CD1c-positive myeloid dendritic cell (primary cell): ENCODE measurements at regions not wholly inside any gene's neighbourhood (a gene's known extent, or its start where the extent isn't known, plus 50 kb on each side); places are given as distances from the start of the nearest gene placed in this dataset.

Source experiments
- DNase-seq: peaks from one replicate; pipeline ENCODE4 v3.0.0-alpha.2; 2016; ENCODE audit errors: extremely low spot score

DNA sequence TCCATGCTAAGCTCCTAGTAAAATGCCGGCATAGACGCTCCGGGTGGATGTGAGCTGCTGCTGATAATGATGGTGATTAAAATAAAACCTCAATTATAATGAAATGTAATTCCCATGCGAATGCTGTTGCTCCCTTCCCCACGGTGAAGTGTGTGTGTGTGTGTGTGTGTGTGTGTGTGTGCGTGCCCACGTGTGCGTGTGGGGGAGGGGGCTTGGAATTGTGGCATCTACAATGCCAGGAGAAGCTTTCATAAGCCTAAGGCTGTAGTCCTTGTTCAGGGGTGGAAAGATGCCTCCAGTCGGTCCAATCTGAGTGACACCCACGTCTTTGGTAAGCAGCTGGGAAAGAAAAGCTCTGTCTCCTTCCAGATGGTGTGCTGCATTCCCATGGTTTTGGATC lies 137.9 kb downstream of the CDH26 start:
- no peak for DNase-seq

DNA sequence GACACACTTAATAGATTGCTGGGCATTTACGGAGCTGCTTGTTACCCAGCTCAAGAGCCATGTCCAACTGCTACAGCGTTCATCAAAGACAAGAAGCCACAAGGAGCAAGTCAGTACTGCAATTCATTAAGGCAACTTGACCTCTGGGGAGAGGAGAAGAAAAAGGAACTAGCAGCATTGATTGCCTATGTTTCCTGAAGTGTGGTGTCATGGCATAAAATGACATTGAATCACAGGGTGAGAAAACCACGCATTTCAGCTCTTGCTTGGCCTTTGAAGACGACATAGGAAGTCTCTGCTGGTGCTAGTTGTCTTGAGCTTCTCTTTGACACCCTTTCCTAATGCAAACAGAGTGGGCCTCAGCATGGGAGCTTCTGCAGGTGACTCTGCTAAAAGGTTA lies 139.1 kb downstream of the CDH26 start:
- DNase-seq = peak; percentile 77

DNA sequence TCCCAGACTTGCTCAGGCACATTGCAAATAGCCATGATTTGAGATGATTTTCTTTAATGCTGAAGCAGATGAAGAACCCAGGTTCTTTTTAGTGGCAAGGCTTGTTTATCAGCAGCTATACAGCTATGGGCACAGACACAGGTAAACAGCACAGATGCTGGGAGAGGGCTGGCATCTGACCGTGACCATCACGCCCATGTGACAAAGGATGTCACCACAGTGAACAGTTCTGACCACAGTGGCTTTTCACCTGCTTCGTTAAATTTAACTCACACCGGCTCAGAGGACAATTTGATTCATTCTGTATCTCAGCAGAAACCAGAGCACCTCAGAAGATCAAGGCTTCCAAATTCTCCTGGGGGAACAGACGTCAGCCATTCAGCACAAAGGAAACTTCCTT lies 142.6 kb downstream of the CDH26 start:
- DNase-seq = no peak

DNA sequence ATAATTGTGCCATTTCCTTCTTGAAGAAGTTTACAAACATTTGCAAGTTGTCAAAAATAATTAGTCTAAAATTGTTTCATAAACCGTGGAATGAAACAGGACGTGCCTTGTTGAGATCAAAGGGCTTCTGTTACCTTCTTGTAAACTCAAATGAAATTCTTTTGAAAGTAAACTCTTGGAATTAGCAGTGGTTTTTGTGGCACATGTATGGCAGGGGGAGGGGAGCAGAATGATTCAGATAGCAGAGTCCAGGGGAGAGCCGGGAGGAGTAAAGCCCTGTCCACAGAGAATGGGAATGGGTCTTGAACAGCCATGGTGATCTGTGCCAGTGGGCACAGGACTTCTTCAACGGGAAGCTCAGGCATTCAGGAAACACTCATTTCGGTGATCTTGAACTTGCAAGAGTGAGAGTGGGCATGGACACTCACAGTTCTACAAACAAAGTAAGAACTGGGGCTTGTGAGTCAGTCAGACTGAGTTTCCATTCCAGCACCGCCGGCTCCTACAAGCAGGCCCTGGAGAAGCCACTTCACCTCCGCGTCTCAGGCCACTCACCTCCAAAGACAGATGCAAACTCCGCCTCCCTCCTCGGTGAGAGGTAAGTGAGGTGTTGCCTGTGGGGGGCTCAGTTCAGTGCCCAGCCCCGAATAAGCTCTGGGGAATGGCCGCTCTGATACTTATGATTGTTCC lies 143.1 kb downstream of the CDH26 start:
- DNase-seq = peak; percentile 32

DNA sequence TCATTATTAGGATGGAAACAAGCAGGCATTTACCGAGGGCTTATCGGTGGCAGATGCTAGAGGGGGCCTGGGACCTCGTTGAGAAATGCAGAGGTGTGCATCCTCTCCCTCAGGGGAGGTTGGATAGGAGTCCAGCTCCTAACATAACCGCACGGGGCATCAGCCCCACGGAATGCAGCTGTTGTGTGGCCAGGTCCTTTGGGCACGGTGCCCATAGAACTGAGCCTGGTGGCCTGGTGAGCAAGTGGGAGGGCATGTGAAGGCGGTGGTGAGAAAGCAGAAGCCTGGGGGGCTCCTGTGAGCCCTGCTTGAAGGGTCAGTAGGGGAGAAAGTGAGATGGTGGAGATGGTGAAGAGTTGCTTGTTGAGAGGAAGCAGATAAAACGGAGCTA lies 143.7 kb downstream of the CDH26 start:
- no peak for DNase-seq

DNA sequence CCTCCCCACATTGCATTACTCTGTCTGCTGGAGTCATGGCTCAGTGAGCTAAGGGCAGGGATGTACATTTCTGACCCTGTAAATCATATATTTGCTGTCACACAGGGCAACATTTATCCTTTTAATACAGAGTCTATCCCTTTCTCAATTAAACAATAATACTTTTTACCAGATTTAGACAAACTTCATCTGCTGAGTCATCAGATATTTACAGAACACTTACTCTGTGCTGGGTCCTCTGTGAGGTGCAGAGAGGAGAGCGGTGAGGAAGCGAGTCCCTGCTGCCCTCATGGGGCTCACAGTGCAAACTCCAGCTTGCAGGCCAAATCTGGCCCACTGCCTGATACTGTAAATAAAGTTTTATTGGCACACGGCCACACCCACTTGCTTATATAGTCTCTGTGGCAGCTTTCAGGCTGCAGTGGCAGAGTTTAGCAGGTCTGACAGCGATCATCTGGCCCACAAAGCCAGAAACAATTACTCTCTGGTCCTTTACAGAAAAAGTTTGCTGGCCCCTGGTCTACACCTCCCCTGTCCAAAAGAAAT lies 144.5 kb downstream of the CDH26 start:
- DNase-seq = no peak

DNA sequence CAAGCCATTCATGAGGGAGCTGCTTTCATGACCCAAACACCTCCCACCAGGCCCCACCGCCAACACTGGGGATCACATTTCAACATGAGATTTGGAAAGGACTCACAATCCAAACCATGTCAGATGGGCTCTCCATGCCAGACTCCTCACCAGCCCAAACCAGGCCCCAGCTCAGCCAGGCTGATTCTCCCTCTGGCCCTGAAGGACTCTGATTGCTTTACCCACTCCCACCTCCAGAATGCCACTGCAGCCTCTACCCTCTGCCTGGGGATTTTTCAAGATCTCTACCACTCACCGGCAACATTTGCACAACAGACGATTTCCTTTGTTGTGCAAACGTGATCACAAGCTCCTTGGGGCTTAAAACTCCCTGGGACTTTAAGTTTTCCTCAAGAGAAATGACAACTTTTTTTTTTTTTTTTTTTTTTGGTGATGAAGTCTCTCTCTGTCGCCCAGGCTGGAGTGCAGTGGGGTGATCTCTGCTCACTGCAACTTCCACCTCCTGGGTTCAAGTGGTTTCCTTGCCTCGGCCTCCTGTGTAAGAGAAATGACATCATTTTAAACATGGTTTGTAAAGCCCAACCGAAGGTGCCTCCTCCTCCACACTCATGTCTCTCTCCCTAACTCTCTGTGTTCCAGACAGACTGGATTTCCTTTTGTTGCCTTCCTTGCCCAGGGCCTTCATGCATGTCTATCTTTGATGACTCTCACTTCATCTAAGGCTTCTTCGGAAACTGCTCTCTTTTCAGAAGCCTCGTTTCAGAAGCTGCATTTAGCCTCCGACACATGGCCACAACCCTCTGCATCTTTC lies 147.0 kb downstream of the CDH26 start:
- DNase-seq = peak; percentile 31

DNA sequence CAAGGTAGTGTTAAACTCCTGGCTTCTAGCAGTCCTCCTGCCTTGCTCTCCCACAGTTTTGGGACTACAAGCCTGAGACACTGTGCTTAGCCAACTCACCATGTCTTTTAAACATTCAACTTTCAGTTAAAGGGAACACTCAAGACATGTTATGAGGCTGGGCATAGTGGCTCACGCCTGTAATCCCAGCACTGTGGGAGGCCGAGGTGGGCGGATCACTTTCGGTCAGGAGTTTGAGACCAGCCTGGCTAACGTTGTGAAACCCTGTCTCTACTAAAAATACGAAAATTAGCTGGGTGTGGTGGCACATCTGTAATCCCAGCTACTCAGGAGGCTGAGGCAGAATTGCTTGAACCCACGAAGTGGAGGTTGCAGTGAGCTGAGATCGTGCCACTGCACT lies 148.0 kb downstream of the CDH26 start:
- peak; percentile 69 for DNase-seq

DNA sequence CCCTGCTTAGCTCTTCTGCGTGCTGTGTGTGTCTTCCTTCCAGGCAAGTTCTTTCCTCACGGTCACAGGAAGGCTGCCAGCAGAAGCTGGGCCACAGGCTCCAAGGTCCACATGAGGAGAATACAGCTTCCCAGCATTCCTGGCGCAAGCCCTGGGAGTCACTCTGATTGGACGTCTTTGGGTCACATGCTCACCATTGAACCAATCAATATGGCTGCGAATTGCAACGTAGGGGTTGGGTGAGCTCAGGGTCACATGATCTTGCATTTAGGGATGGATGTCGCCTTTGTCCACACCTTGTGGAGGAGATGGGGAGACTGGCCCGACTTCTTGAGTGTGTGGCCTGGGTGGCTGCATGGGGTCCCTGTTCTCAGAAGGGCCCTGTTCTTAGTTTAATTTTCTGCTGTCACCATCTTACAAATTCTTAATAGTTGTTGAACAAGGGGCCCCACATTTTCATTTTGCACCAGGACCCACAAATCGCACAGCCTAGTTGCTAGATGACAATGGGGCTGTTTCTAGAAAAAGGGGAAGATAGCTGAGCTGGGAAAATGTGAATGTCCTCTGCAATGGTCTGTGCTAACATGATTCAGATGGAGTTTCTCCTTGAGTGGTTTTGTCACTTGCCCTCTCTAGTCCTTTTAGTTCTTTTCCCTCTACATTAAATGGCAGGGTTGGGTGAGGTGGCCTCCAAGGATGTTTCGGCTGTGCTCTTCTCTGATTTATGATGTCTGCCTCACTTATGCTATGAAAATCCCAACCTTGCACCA lies 149.6 kb downstream of the CDH26 start:
- DNase-seq = peak; percentile 24

DNA sequence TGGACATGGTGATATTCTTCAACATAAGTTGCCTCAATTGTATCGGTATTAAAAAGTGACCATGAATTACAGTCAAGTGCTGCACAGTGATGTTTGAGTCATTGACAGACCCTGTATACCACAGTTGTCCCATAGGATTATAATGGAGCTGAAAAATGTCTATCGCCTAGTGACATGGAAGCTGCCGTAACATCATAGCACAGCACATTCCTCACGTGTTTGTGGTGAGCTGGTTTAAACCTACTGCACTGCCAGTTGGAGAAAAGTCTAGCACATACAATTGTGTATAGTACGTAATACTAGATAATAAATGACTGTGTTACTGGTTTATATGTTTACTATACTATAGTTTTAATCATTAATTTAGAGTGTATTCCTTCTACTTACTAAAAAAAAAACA lies 150.2 kb downstream of the CDH26 start:
- no peak for DNase-seq

DNA sequence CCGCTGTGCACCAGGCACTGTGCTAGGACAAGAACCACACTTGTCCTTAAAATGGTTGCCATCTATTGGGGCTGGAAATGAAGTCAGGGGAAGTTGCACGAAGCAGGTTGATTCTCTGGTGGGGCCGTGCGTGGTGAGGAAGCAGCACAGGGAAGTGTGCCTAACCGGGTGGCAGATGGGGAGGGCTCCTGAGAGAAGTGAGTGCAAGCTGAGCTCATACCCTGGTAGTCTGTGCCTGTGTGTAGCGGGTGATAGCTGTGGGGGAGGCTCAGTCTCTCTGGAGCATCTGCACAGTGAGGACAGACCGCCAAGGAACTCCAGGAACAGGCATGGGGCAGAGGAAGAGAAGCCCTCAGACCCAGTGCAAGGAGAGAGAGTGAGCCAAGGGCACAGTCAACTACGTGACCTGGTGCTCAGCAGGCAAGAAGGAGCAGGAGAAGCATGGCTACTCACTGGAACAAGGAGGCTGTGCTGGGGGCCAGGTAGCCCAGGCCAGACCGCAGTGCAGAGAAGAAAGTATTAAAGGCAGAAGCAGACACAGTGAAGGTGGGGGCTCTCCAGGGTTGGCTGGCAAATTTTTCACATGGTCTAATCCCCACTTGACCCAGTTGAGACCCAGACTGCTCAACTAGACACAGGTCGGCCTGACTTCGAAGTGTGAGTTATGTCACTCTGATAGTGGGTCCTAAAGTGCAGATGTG lies 155.0 kb downstream of the CDH26 start:
- peak; percentile 74 for DNase-seq

DNA sequence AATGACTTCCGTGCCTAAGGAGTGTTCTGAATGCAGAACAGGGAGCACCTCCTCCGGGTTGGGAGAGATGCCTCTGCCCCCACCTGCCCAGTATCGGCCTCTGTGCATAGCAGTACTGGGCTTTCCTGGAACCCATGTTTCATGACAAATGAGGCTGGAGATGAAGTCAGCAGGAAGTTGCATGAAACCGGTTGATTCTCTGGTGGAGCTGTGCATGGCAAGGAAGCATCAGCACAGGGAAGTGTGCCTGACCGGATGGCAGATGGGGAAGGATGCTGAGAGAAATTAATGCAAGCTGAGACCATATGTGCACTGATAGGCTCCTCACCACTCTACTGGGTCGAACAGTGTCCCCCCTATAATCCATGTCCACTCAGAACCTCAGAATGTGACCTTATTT lies 155.5 kb downstream of the CDH26 start:
- peak; percentile 58 for DNase-seq

DNA sequence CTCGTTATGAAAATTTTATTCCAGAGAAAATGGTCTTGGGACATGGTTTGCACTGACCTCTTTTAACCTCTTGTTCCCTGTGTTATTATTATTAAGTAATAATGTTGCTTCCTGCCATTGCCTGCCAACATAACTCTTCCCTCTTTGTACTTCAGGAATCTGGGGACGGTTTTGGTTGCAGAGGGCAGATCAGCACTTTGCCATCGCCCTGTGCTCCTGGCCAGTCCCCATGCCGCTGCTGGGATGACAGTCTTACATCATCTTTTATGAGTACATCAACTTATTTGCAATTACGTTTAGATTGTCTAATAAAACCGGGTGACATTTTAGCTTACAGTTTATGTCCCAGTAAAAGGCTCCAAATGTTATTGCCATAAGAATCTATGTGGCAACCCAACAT lies 157.2 kb downstream of the CDH26 start:
- no peak for DNase-seq

DNA sequence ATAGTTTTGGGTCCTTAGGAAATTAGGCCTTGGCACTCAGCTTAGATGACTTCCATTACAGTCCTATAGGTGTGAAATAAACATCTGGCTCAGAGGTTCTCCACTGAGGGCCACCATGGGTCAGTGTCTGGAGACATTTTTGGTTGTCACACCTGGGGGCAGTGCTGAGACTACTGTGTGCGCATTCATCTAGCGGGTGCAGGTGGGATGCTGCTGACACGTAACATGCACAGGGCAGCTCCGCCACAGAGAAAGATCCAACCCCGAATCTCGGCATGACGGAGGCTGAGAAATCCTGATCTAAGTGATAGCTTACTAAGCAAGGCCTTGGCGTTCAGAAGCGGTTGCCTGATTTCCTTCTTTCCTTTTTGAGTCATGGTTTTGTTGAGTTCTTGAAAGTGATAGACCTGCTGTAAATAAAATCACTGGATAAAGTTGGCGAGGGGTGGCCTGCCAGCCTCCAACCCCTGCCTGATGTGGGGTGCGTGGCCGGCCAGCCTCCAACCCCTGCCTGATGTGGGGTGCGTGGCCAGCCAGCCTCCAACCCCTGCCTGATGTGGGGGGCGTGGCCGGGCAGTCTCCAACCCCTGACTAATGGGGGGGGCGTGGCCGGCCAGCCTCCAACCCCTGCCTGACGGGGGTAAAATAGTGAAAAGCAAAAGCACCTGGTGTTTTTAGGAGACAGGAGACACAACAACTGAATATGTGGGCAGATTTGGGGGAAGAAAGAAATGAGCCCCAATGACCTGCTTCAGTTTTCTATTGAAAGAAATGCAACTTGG lies 158.1 kb downstream of the CDH26 start:
- peak; percentile 21 for DNase-seq

DNA sequence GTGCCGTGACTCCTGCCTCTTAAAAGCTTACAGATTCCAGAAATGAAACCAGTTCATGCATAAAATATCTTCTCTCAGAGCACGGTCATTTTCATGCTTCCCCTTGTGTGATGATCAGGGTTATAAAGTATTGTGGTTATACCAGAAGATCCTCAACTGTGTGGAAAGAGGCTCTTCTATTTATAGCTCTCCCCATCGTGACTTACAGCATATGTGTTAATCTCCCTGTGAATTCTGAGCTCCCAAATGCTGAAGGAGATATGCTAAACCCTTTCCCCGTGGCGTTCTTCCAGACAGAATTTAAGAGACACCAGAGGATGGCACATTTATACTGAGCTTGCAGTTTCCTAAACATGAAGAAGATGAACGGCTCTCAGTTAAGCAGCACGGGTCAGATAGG lies 158.8 kb downstream of the CDH26 start:
- peak; percentile 75 for DNase-seq

DNA sequence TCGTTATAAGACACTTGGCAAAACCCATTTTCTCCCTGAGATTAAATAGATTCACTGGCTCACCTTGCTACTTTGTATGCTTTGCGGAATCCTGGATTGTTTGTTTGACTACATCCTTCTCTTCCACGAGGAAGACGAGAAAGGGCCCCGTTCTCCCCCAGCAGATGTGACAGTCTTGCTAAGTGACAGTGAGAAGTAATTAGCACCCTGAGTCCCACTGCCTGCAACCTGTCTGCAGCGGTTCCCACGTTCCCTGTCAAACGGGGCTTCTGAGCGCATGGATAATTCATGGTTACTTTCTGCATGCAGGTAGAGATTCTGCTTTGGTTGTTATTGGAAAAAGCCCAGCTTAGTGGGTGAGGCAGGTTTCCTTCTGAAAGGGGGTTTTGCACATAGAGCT lies 163.7 kb downstream of the CDH26 start:
- DNase-seq = no peak

DNA sequence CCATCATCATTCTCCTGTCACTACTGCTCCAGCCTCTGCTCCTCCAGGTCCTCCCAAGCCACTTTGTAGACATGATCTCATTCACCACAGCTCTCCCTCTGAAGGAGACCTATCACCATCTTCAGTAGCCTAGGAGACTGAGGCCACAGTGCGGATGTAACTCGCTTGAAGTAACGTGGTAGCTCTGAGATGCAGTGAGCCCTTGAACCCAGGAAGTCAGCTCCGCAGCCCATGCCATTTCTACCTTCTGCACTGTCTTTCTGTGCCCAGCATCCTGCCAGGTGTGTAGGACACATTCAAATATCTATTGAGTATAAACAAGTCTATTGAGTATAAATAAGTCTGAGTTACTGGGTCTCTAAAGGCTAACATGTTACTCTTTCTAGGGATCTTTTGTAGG lies 164.4 kb downstream of the CDH26 start:
- DNase-seq = no peak

DNA sequence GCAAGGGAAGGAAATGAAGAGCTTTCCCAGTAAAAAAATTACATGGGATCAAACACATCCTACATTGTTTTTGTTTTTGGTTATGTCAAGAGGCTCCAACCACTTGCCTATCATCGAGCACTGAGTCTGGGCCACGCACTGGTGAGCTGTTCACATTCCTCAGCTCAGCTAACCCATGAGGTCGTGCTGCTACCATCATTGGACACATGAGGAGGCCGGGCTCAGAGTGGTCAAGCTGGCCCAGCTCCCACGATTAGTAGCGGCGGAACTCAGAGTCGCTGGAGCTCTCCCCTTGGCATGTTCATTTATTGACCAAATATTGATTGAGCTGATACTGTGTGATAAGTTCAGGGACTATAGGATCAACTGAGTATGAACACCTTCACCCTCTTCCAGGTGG lies 164.9 kb downstream of the CDH26 start:
- DNase-seq = no peak

DNA sequence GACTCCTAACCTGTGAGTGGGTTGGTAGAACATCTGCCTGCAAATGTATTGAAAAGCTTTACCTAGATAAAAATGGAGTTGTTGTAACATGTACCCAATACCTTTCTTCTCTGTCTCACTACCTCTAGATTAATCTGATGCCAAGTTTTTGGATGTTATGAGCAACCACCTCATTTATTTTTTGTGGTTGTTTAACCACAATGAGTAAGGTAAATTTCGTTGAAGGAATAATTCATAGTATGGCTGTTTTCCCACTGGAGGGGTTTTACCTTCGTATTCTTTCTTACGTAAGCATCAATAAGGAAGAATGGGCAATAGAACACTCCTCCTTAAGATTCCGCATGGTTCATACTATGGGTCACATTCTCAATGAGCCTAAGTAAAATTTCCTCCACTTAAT lies 165.4 kb downstream of the CDH26 start:
- DNase-seq = no peak

DNA sequence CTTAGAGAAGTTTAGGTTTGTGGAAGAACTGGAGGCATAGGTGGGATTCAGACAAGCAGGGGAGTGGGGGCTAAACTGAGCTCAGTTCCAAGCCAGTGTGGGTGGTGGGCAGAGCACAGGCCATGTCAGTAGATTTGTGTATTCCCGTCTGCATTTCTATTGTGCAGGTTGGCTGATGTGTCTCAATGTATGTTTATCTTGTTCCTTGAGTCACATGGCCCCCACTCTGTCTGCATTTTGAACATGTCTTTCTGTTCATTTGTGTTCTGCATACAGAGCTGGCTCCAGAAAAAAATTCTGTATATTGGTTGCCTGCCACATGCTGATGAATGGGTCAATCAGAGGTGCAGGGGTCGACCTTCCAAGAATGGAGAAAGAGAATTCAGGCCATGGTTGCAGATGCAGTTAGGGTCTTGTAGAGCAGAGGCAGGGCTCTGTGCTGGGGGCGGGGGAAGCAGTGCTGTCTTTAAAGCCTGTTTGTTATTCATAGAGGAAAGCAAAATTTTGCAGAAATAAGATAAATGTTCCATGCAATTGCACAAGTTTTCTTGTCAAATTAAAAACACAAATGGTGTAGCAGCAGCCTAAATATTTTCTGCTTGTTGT lies 166.7 kb downstream of the CDH26 start:
- no peak for DNase-seq

DNA sequence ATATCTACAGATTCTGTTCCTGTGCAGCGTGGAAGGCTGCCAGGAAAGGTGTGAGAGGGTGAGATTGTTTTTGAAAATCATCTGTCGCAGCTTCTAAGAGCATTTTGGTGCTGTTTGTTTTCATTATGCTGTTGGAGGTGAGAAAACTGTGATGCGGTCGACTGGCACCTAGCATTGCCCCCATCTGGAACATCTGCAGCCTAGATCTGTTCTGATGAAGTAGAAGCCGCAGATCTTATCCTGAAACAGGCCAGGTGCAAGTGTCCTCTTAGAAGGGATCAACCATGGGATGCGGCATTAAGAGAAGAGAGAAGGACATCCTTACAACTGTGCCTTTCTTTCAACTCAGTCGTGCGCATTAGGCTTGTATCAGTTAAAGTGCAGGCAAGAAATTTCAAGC lies 167.3 kb downstream of the CDH26 start:
- no peak for DNase-seq
